Neural progenitor cell (in vitro differentiated cells): ENCODE measurements at regions not wholly inside any gene's neighbourhood (a gene's known extent, or its start where the extent isn't known, plus 50 kb on each side); places are given as distances from the start of the nearest gene placed in this dataset.

Source experiments
- DNase-seq: peaks from one replicate; pipeline ENCODE4 v3.0.0-alpha.2; 2016; ENCODE audit warnings: low spot score
- H2AFZ ChIP-seq: fragments of 200-600 bp; sonication (generic); replicated peaks from 2 replicates; pipeline ENCODE4 v1.6.1; 2016; ENCODE audit warnings: antibody characterized with exemption
- H3F3A ChIP-seq: fragments of 200-600 bp; sonication (generic); 2 replicates; pipeline ENCODE4 v1.6.1; 2016; ENCODE audit warnings: antibody characterized with exemption, low read depth
- H3K27ac ChIP-seq: fragments of 200-600 bp; sonication (generic); 2 replicates; pipeline ENCODE4 v1.5.1; 2016; ENCODE audit warnings: mild to moderate bottlenecking
- H3K27me3 ChIP-seq: fragments of 200-600 bp; sonication (generic); 2 replicates; pipeline ENCODE4 v1.6.1; 2016; ENCODE audit warnings: mild to moderate bottlenecking, moderate library complexity
- H3K36me3 ChIP-seq: fragments of 200-600 bp; sonication (generic); 2 replicates; pipeline ENCODE4 v1.5.1; 2016
- H3K4me1 ChIP-seq: fragments of 200-600 bp; sonication (generic); 2 replicates; pipeline ENCODE4 v1.6.1; 2016; ENCODE audit warnings: mixed run types
- H3K4me2 ChIP-seq: fragments of 200-600 bp; sonication (generic); 2 replicates; pipeline ENCODE4 v1.6.1; 2016
- H3K4me3 ChIP-seq: fragments of 200-600 bp; sonication (generic); 2 replicates; pipeline ENCODE4 v1.5.1; 2016
- H3K79me2 ChIP-seq: fragments of 200-600 bp; sonication (generic); 2 replicates; pipeline ENCODE4 v1.6.1; 2016; ENCODE audit warnings: low read depth
- H3K9ac ChIP-seq: fragments of 200-600 bp; sonication (generic); 2 replicates; pipeline ENCODE4 v1.6.1; 2016
- H3K9me3 ChIP-seq: fragments of 200-600 bp; sonication (generic); 2 replicates; pipeline ENCODE4 v1.5.1; 2016; ENCODE audit warnings: low read depth
- H4K20me1 ChIP-seq: fragments of 200-600 bp; sonication (generic); 2 replicates; pipeline ENCODE4 v1.6.1; 2016; ENCODE audit warnings: low read depth
- H3K27ac Mint-ChIP-seq: 3 replicates; pipeline ENCODE4 v1.8.0; 2021; ENCODE audit warnings: mixed read lengths
- H3K27me3 Mint-ChIP-seq: 2 replicates; pipeline ENCODE4 v1.8.0; 2022; ENCODE audit warnings: low read depth, mild to moderate bottlenecking, inconsistent platforms, moderate library complexity, mixed read lengths; ENCODE audit not compliant: insufficient read depth
- H3K36me3 Mint-ChIP-seq: 3 replicates; pipeline ENCODE4 v1.8.0; 2021; ENCODE audit warnings: mixed read lengths
- H3K4me1 Mint-ChIP-seq: 3 replicates; pipeline ENCODE4 v1.8.0; 2021; ENCODE audit warnings: mixed read lengths
- H3K4me3 Mint-ChIP-seq: 3 replicates; pipeline ENCODE4 v1.8.0; 2021; ENCODE audit warnings: mild to moderate bottlenecking, moderate library complexity, mixed read lengths
- H3K9me3 Mint-ChIP-seq: 3 replicates; pipeline ENCODE4 v1.8.0; 2020; ENCODE audit warnings: mixed read lengths
- EZH2 ChIP-seq: fragments of 200-600 bp; sonication (generic); IDR thresholded peaks from 2 replicates; pipeline ENCODE4 v1.6.1; 2017; ENCODE audit warnings: antibody characterized with exemption, mild to moderate bottlenecking, moderate library complexity
- EZH2phosphoT487 ChIP-seq: fragments of 200-600 bp; sonication (generic); IDR thresholded peaks from 2 replicates; pipeline ENCODE4 v1.6.1; 2017; ENCODE audit warnings: antibody characterized with exemption
- TF ChIP-seq, protein P1 (sequence below): fragments of 200-600 bp; sonication (generic); IDR thresholded peaks from 2 replicates; pipeline ENCODE4 v1.5.1; 2017; ENCODE audit warnings: antibody characterized with exemption, mild to moderate bottlenecking

DNA sequence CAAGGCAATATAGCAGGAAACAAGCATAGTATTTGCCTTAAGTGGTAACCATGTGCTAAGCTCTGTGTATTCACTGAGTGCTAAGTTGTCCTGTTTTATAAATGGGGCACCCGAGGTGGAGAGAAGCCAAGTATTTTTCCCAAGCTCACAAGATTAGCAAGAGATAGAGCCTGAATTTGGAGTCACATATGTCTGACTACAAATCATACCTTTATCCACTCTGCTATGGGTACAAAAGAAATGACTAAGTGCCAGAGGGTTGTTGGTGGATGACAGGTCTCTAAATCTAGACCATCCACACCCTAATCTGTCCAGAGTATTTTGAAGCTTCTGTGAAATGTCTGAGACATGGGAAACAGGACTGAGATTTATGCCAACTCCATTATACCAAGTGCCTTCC is 182.1 kb upstream of the SEL1L start:
- H3K9me3 Mint-ChIP-seq = no peaks in the 10 kb centered on the region
- H3K27me3 Mint-ChIP-seq = no peaks in the 10 kb centered on the region
- DNase-seq = no peak
- Histone ChIP-seq H3K4me1 (no peaks in the 10 kb centered on the region), H2AFZ (no peak overlapping the region), H3F3A (no peaks in the 10 kb centered on the region), H4K20me1 (no peaks in the 10 kb centered on the region), H3K4me3 (no peak overlapping the region), H3K27me3 (no peaks in the 10 kb centered on the region), H3K9ac (no peak overlapping the region), H3K79me2 (no peaks in the 10 kb centered on the region), H3K27ac (no peak overlapping the region), H3K4me2 (no peak overlapping the region), H3K9me3 (no peaks in the 10 kb centered on the region), H3K36me3 (no peaks in the 10 kb centered on the region)
- TF ChIP-seq, protein P1, sequence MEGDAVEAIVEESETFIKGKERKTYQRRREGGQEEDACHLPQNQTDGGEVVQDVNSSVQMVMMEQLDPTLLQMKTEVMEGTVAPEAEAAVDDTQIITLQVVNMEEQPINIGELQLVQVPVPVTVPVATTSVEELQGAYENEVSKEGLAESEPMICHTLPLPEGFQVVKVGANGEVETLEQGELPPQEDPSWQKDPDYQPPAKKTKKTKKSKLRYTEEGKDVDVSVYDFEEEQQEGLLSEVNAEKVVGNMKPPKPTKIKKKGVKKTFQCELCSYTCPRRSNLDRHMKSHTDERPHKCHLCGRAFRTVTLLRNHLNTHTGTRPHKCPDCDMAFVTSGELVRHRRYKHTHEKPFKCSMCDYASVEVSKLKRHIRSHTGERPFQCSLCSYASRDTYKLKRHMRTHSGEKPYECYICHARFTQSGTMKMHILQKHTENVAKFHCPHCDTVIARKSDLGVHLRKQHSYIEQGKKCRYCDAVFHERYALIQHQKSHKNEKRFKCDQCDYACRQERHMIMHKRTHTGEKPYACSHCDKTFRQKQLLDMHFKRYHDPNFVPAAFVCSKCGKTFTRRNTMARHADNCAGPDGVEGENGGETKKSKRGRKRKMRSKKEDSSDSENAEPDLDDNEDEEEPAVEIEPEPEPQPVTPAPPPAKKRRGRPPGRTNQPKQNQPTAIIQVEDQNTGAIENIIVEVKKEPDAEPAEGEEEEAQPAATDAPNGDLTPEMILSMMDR = no peak
- TF ChIP-seq EZH2phosphoT487 = no peak
- TF ChIP-seq EZH2 = no peak
- H3K4me3 Mint-ChIP-seq = no peak overlapping the region
- H3K4me1 Mint-ChIP-seq = no peaks in the 10 kb centered on the region
- H3K27ac Mint-ChIP-seq = no peak overlapping the region
- no peaks in the 10 kb centered on the region for H3K36me3 Mint-ChIP-seq

DNA sequence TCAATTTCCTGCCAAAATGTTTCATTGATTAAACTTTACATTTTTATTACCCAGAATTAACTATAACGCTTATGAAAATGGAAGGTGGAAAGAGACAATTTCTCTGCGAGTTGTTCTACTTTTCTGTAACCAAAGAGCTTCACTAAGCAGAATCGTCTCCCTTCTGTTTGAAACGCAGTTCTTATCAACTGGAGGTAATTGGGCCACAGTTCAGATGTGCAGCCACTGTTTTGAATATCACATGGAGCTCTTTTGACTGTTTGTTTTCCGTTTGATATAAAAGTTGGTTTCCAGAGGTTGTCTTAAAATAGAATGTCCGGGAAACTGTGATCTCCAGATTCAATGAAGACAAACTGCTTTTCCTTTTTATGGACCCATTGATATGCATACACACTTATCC is 183.3 kb upstream of the SEL1L start:
- no peaks in the 10 kb centered on the region for H3K9me3 ChIP-seq
- no peak overlapping the region for H3K4me2 ChIP-seq
- H3K27ac ChIP-seq = no peak overlapping the region
- Mint-ChIP-seq H3K27me3 (no peaks in the 10 kb centered on the region), H3K4me3 (no peak overlapping the region), H3K36me3 (no peaks in the 10 kb centered on the region), H3K4me1 (no peaks in the 10 kb centered on the region), H3K9me3 (no peaks in the 10 kb centered on the region), H3K27ac (no peak overlapping the region)
- H4K20me1 ChIP-seq = no peaks in the 10 kb centered on the region
- no peaks in the 10 kb centered on the region for H3F3A ChIP-seq
- no peak for DNase-seq
- no peak overlapping the region for H3K4me3 ChIP-seq
- TF ChIP-seq, protein P1 = no peak
- TF ChIP-seq EZH2phosphoT487 (no peak), EZH2 (no peak)
- no peak overlapping the region for H3K9ac ChIP-seq
- no peaks in the 10 kb centered on the region for H3K79me2 ChIP-seq
- H3K36me3 ChIP-seq = no peaks in the 10 kb centered on the region
- H3K27me3 ChIP-seq = no peaks in the 10 kb centered on the region
- H3K4me1 ChIP-seq = no peaks in the 10 kb centered on the region
- no peak overlapping the region for H2AFZ ChIP-seq

DNA sequence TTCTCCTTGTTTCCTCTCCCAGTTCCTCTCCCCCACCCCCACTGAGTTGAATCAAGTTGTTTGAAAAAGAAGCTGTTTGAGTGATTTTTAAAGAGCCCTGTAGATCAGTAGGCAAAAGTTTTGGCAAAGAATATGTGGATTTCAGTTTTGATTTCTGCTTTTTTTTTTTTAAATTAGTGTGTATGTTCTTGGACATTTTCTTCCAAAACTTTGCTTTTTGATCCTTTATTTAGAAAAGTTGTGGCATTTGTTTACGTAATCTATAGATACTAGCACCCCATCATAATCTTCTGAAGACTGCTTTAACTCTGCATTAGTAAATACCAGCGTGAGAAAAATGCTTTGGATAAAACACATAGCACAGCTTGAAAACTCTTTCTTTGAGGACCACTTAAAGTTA is 190.3 kb upstream of the SEL1L start:
- no peaks in the 10 kb centered on the region for H3K27me3 ChIP-seq
- H3K36me3 Mint-ChIP-seq = no peaks in the 10 kb centered on the region
- no peaks in the 10 kb centered on the region for H3K4me1 Mint-ChIP-seq
- H3K4me3 Mint-ChIP-seq = no peak overlapping the region
- no peaks in the 10 kb centered on the region for H3K4me1 ChIP-seq
- H3K79me2 ChIP-seq = no peaks in the 10 kb centered on the region
- no peak overlapping the region for H3K27ac ChIP-seq
- no peaks in the 10 kb centered on the region for H3F3A ChIP-seq
- no peak overlapping the region for H3K4me3 ChIP-seq
- H3K4me2 ChIP-seq = no peak overlapping the region
- no peaks in the 10 kb centered on the region for H3K27me3 Mint-ChIP-seq
- no peak overlapping the region for H3K27ac Mint-ChIP-seq
- no peak for DNase-seq
- no peaks in the 10 kb centered on the region for H3K9me3 Mint-ChIP-seq
- no peak overlapping the region for H3K9ac ChIP-seq
- no peaks in the 10 kb centered on the region for H4K20me1 ChIP-seq
- no peak overlapping the region for H2AFZ ChIP-seq
- H3K36me3 ChIP-seq = no peaks in the 10 kb centered on the region
- no peaks in the 10 kb centered on the region for H3K9me3 ChIP-seq
- TF ChIP-seq, protein P1 = no peak
- TF ChIP-seq EZH2phosphoT487 (no peak), EZH2 (no peak)

DNA sequence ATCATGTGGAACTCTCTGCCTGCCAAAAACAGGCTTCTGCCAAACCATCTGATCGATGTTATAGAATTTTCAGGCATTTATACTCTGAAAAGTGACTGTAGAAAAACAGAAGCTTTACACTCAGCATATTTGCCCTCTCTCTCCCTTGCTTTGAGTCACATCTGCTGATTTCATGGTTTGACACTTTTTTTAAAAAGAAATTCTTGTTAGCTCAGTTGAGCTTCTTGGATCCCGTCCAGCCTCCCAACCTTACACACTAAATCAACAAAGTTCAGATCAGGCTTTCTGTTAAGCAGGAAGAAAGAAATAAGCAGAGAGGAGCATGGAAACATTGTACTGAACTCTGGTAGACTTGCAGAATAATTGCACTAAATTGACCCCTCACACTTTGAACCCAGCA is 193.6 kb upstream of the SEL1L start:
- Histone ChIP-seq H3F3A (no peaks in the 10 kb centered on the region), H3K9ac (no peak overlapping the region), H3K4me1 (no peaks in the 10 kb centered on the region), H3K79me2 (no peaks in the 10 kb centered on the region), H3K9me3 (no peaks in the 10 kb centered on the region), H4K20me1 (no peaks in the 10 kb centered on the region), H3K36me3 (no peaks in the 10 kb centered on the region), H3K27me3 (no peaks in the 10 kb centered on the region), H2AFZ (no peak overlapping the region), H3K4me2 (no peak overlapping the region), H3K27ac (no peak overlapping the region), H3K4me3 (no peak overlapping the region)
- Mint-ChIP-seq H3K4me1 (no peaks in the 10 kb centered on the region), H3K36me3 (no peaks in the 10 kb centered on the region), H3K27me3 (no peaks in the 10 kb centered on the region), H3K9me3 (no peaks in the 10 kb centered on the region), H3K27ac (no peak overlapping the region), H3K4me3 (no peak overlapping the region)
- no peak for TF ChIP-seq EZH2phosphoT487
- DNase-seq = no peak
